Gastroesophageal sphincter (tissue), 4 donors: ENCODE measurements at regions not wholly inside any gene's neighbourhood (a gene's known extent, or its start where the extent isn't known, plus 50 kb on each side); places are given as distances from the start of the nearest gene placed in this dataset.

ENCODE experiments used
- ATAC-seq: fragments of 150-250 bp; one replicate; pipeline ENCODE4 v1.9.1; 2016; ENCODE audit warnings: mild to moderate bottlenecking, moderate library complexity
- H3K27ac ChIP-seq, 4 donors: fragments of 200-600 bp; sonication (generic) in 3 of 4; 1 replicate in 3 of 4; 2 replicates in 1 of 4; pipeline ENCODE4 v1.5.1; 2016 to 2019
- H3K27me3 ChIP-seq: fragments of 200-600 bp; sonication (generic); one replicate; pipeline ENCODE4 v1.5.1; 2019
- H3K36me3 ChIP-seq, 2 donors: fragments of 200-600 bp; sonication (generic); one replicate each; pipeline ENCODE4 v1.5.1; 2019; ENCODE audit warnings: control low read depth in 1 of 2
- H3K4me1 ChIP-seq, 3 donors: fragments of 200-600 bp; sonication (generic); 1 replicate in 2 of 3; 2 replicates in 1 of 3; pipeline ENCODE4 v1.5.1; 2016 to 2019; ENCODE audit warnings: control low read depth in 2 of 3
- H3K4me3 ChIP-seq, 2 donors: fragments of 200-600 bp; sonication (generic); one replicate each; pipeline ENCODE4 v1.5.1; 2019; ENCODE audit warnings: mild to moderate bottlenecking in 1 of 2, moderate library complexity in 1 of 2
- H3K9me3 ChIP-seq, 3 donors: fragments of 200-600 bp; sonication (generic); one replicate each; pipeline ENCODE4 v1.5.1; 2017 to 2019; ENCODE audit warnings: control low read depth in 2 of 3
- EP300 ChIP-seq: sonication (generic); formaldehyde crosslinking; IDR thresholded peaks from one replicate; pipeline ENCODE4 v1.6.1; 2017; ENCODE audit warnings: antibody characterized with exemption, mild to moderate bottlenecking
- POLR2A ChIP-seq, 2 donors: fragments of 450-650 bp; IDR thresholded peaks; one replicate each; pipeline ENCODE4 v1.6.1; 2017; ENCODE audit warnings: antibody characterized with exemption in 2 of 2, mild to moderate bottlenecking in 2 of 2, moderate library complexity in 1 of 2
- POLR2AphosphoS5 ChIP-seq: sonication (generic); formaldehyde crosslinking; IDR thresholded peaks from one replicate; pipeline ENCODE4 v1.6.1; 2017; ENCODE audit warnings: antibody characterized with exemption
- WGBS, 2 donors: methylation state at CpG; one replicate each; pipeline ENCODE4 v1.1.5; 2018; ENCODE audit warnings: low coverage in 1 of 2; 5-methylcytosine and 5-hydroxymethylcytosine counted together
- TF ChIP-seq, protein P1 (sequence below), 4 experiments: fragments of 200-600 bp in 2 of 4; fragments of 450-650 bp in 2 of 4; sonication (generic) in 1 of 4; IDR thresholded peaks; one replicate each; pipeline ENCODE4 v1.5.1; 2017 to 2019; ENCODE audit warnings: antibody characterized with exemption in 4 of 4, mild to moderate bottlenecking in 2 of 4, moderate library complexity in 2 of 4

DNA sequence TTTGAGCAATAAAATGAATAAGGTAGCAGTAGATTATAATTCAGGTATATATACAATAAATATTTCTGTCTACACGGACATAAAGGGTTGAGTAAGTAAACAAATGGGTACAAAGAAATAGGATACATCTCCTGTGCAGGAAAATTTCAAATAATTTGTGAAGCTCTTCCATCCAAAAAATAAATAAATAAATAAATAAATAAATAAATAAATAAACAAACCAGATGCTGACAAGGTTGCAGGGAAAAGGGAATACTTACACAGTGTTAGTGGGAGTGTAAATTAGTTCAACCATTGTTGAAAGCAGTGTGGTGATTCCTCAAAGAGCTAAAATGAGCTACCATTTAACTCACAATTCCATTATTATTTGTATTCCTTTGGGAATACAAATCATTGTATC lies 227.3 kb upstream of the CDH18 start:
- TF ChIP-seq POLR2A (IDR thresholded peaks at IDR 0.05) (no peak), EP300 (no peak), POLR2AphosphoS5 (no peak)
- TF ChIP-seq, protein P1, sequence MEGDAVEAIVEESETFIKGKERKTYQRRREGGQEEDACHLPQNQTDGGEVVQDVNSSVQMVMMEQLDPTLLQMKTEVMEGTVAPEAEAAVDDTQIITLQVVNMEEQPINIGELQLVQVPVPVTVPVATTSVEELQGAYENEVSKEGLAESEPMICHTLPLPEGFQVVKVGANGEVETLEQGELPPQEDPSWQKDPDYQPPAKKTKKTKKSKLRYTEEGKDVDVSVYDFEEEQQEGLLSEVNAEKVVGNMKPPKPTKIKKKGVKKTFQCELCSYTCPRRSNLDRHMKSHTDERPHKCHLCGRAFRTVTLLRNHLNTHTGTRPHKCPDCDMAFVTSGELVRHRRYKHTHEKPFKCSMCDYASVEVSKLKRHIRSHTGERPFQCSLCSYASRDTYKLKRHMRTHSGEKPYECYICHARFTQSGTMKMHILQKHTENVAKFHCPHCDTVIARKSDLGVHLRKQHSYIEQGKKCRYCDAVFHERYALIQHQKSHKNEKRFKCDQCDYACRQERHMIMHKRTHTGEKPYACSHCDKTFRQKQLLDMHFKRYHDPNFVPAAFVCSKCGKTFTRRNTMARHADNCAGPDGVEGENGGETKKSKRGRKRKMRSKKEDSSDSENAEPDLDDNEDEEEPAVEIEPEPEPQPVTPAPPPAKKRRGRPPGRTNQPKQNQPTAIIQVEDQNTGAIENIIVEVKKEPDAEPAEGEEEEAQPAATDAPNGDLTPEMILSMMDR (IDR thresholded peaks at IDR 0.05) = no peak
- no peaks in the 10 kb centered on the region for H3K4me1 ChIP-seq
- 79 to 90% methylated on average over 1 of the region's 1 CpG for WGBS, 2 donors
- no peaks in the 10 kb centered on the region for H3K36me3 ChIP-seq
- H3K4me3 ChIP-seq = no peak overlapping the region
- ATAC-seq = no peak
- H3K27ac ChIP-seq = no peak overlapping the region
- no peaks in the 10 kb centered on the region for H3K9me3 ChIP-seq
- no peaks in the 10 kb centered on the region for H3K27me3 ChIP-seq

GRCh38 chr5:20213803-20214202 lies 225.8 kb upstream of the CDH18 start:
- TF ChIP-seq, protein P1 (IDR thresholded peaks at IDR 0.05) = no peak
- TF ChIP-seq EP300 (no peak), POLR2A (IDR thresholded peaks at IDR 0.05) (no peak)
- no peak for ATAC-seq
- Histone ChIP-seq H3K9me3 (no peaks in the 10 kb centered on the region), H3K4me3 (no peak overlapping the region), H3K4me1 (no peaks in the 10 kb centered on the region), H3K27ac (no peak overlapping the region), H3K27me3 (no peaks in the 10 kb centered on the region), H3K36me3 (no peaks in the 10 kb centered on the region)
- WGBS, 2 donors = 83 to 93% methylated on average over 2 of the region's 2 CpGs

DNA sequence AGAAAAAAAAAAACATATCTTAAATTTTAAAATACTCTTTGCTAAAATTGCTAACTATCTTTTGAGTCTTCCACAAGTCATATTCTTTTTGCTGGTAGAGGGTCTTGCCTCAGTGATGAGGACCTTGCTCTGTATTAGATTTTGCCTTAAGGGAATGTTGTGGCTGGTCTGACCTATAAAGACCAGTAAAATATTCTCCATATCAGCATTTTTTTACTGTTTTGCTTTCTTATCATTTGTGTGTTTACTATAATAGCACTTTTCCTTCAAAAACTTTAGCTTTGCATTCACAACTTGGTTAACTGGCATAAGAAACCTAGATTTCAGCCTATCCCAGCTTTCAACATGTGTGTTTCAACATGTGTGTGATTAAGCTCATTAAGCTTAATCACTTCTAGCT lies 224.7 kb upstream of the CDH18 start:
- no peak overlapping the region for H3K4me3 ChIP-seq
- no peak overlapping the region for H3K27ac ChIP-seq
- H3K36me3 ChIP-seq = no peaks in the 10 kb centered on the region
- TF ChIP-seq EP300 = no peak
- TF ChIP-seq, protein P1 (IDR thresholded peaks at IDR 0.05) = no peak
- no peak for TF ChIP-seq POLR2A (IDR thresholded peaks at IDR 0.05)
- TF ChIP-seq POLR2AphosphoS5 = no peak
- no peaks in the 10 kb centered on the region for H3K4me1 ChIP-seq
- no peak for ATAC-seq
- no peaks in the 10 kb centered on the region for H3K9me3 ChIP-seq
- no peaks in the 10 kb centered on the region for H3K27me3 ChIP-seq

DNA sequence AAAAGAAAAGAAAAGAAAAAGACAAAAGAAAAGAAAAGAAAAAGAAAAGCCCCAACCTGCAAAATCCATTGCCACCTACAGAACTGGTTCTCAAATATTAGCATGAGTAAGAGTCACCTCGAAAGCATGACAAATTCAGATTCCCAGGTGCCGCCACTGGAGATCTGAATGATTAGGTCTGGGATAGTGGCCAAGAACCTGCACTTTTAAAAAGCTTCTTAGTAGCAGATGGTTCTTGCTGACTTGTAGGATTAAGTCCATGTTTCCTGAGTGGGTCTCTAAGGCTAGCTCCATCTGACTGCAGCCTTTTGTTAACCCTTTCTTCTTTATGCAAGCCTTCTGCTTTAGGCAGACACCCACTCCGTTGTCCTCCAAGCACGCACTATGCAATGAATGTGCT lies 178.5 kb upstream of the CDH18 start:
- Histone ChIP-seq H3K9me3 (no peaks in the 10 kb centered on the region), H3K27me3 (no peaks in the 10 kb centered on the region), H3K27ac (no peak overlapping the region), H3K4me3 (no peak overlapping the region), H3K36me3 (no peaks in the 10 kb centered on the region), H3K4me1 (no peaks in the 10 kb centered on the region)
- no peak for TF ChIP-seq EP300
- TF ChIP-seq, protein P1 (IDR thresholded peaks at IDR 0.05) = no peak
- TF ChIP-seq POLR2AphosphoS5 = no peak
- TF ChIP-seq POLR2A (IDR thresholded peaks at IDR 0.05) = no peak
- ATAC-seq = no peak
- 29 to 43% methylated on average over 4 of the region's 4 CpGs for WGBS, 2 donors

- H3K4me3 ChIP-seq = no peak overlapping the region
- WGBS, 2 donors = 28 to 36% methylated on average over 1 of the region's 1 CpG
- no peaks in the 10 kb centered on the region for H3K9me3 ChIP-seq
- no peaks in the 10 kb centered on the region for H3K27me3 ChIP-seq
- H3K4me1 ChIP-seq = no peaks in the 10 kb centered on the region
- H3K27ac ChIP-seq = no peak overlapping the region
- H3K36me3 ChIP-seq = no peaks in the 10 kb centered on the region
- TF ChIP-seq POLR2A (IDR thresholded peaks at IDR 0.05) (no peak), POLR2AphosphoS5 (no peak), EP300 (no peak)
- ATAC-seq = no peak
Measured at GRCh38 chr5:20158006-20158405, 170.0 kb upstream of the CDH18 start.

DNA sequence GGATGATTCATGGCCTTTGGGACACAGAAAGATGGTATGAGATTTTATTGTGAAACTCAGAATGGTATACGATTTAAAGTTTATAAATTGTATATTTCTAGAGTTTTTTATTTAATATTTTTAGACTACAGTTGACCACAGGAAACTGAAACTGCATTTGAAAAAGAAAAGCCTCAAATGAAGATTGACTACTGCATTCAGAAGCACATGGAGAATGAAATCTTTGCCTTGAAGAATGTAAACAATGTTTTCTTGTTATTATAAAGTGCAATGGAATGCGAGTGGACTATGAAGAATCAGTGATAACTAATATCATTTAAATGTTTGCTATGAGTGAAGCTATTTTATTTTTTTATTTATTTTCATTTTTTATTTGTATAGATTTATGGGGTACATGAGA lies 169.1 kb upstream of the CDH18 start:
- H3K4me3 ChIP-seq = no peak overlapping the region
- H3K4me1 ChIP-seq = no peaks in the 10 kb centered on the region
- no peak overlapping the region for H3K27ac ChIP-seq
- ATAC-seq = no peak
- TF ChIP-seq EP300 = no peak
- no peak for TF ChIP-seq POLR2A (IDR thresholded peaks at IDR 0.05)
- TF ChIP-seq POLR2AphosphoS5 = no peak
- TF ChIP-seq, protein P1 (IDR thresholded peaks at IDR 0.05) = no peak
- no peaks in the 10 kb centered on the region for H3K27me3 ChIP-seq
- no peaks in the 10 kb centered on the region for H3K9me3 ChIP-seq
- H3K36me3 ChIP-seq = no peaks in the 10 kb centered on the region
- WGBS, 2 donors = 36 to 37% methylated on average over 2 of the region's 2 CpGs
